Testis (tissue), 2 donors: ENCODE measurements at regions not wholly inside any gene's neighbourhood (a gene's known extent, or its start where the extent isn't known, plus 50 kb on each side); places are given as distances from the start of the nearest gene placed in this dataset.

Experiments
- CTCF ChIP-seq, 3 experiments: fragments of 450-650 bp in 2 of 3; fragments of 200-600 bp in 1 of 3; sonication (generic) in 1 of 3; IDR thresholded peaks; one replicate each; pipeline ENCODE4 v1.5.1; 2016 to 2019; ENCODE audit warnings: antibody characterized with exemption in 3 of 3, mild to moderate bottlenecking in 2 of 3, moderate library complexity in 1 of 3
- POLR2A ChIP-seq: fragments of 450-650 bp; IDR thresholded peaks from one replicate; pipeline ENCODE4 v1.6.1; 2017; ENCODE audit warnings: antibody characterized with exemption, mild to moderate bottlenecking, moderate library complexity

GRCh38 chr6:51005779-51006178 lies 187.1 kb downstream of the TFAP2B start:
- no peak for TF ChIP-seq CTCF (IDR thresholded peaks at IDR 0.05)
- TF ChIP-seq POLR2A: no peak
